ENCODE measurements at regions not wholly inside any gene's neighbourhood (a gene's known extent, or its start where the extent isn't known, plus 50 kb on each side); places are given as distances from the start of the nearest gene placed in this dataset.

DNA sequence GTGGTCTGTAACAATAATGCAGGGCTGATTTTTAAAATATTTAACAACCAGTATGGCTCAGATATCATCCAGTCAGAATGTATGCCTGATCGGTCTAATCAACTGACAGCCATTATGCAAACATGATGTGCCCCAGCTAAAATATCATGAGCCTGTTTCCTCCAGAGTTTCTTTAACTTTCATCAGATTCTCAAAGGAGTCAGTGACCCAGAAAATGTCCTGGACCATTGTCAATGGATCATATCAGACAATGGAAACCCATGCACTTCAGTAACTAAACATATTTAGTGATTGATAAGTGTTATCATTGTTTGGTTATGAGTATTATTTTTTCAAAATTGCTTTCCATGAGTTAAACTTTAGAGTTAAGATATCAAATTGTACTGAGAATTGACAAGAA lies 173.5 kb downstream of the LMBRD1 start:
- no peak for DNase-seq (ENCODE audit: low read depth)
- H3K4me3 ChIP-seq (ENCODE audit: low read depth, low read length): no peak overlapping the region
- TF ChIP-seq, protein P1, sequence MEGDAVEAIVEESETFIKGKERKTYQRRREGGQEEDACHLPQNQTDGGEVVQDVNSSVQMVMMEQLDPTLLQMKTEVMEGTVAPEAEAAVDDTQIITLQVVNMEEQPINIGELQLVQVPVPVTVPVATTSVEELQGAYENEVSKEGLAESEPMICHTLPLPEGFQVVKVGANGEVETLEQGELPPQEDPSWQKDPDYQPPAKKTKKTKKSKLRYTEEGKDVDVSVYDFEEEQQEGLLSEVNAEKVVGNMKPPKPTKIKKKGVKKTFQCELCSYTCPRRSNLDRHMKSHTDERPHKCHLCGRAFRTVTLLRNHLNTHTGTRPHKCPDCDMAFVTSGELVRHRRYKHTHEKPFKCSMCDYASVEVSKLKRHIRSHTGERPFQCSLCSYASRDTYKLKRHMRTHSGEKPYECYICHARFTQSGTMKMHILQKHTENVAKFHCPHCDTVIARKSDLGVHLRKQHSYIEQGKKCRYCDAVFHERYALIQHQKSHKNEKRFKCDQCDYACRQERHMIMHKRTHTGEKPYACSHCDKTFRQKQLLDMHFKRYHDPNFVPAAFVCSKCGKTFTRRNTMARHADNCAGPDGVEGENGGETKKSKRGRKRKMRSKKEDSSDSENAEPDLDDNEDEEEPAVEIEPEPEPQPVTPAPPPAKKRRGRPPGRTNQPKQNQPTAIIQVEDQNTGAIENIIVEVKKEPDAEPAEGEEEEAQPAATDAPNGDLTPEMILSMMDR (conservative IDR thresholded peaks at IDR 0.05; ENCODE audit: low read depth, low read length): no peak

DNA sequence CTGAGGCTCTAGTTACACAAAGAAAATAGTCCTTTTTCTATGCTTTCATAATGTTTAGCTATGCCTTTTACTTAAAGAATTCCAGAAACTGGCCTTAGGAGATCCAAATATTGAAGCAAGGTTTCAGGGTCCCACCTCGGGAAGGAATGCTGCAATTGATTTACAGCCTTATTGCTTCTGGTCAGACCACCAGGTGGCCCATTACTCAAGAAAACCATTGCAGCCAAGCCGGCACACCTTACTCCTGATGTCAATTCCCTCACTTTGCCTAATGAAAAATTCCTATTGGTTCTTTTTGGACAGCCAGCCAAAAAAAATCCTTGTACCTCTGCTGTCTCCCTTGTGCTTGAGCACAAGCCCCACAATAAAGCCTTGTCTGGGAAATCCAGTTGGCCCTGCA lies 173.9 kb downstream of the LMBRD1 start:
- no peak for DNase-seq (ENCODE audit: low read depth)

DNA sequence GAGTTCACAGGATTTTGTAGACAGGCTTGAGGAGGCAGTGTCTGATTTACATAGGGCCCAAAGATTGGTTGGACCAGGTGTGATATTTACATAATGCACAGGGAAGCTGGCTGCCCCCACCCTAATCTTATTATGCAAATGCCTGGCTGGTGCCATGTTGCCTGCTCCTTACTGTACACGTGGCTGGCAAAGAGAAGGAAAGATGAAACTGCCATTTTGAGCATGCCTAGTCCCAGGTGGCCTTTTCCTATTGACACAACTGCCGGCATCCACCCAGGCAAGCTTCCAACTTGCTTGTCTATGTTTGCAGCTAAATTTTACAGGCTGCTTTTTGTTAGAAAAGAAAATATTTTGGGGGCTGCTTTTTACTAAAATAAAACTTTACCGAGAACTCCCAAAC lies 174.6 kb downstream of the LMBRD1 start:
- H3K4me3 ChIP-seq (ENCODE audit: low read depth, low read length): no peak overlapping the region
- TF ChIP-seq, protein P1 (conservative IDR thresholded peaks at IDR 0.05; ENCODE audit: low read depth, low read length): no peak
- no peak for DNase-seq (ENCODE audit: low read depth)

More for the DNA sequence above, 173.9 kb downstream of the LMBRD1 start:
- TF ChIP-seq, protein P1 (conservative IDR thresholded peaks at IDR 0.05; ENCODE audit: low read depth, low read length): no peak
- no peak overlapping the region for H3K4me3 ChIP-seq (ENCODE audit: low read depth, low read length)

DNA sequence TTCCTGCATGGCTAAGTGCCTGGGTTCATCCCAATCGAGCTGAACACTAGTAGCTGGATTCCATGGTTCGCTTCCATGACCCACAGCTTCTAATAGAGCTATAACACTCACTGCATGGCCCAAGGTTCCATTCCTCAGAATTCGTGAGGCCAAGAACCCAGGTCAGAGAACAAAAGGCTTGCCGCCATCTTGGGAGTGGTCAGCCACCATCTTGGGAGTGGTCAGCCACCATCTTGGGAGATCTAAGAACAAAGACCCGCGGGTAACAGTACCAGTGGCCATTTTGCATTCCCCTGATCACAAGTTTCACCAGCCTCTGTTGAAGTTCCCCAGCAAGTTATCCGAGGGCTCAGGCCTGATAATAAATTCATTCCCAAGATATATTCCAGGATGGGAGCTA lies 179.6 kb downstream of the LMBRD1 start:
- TF ChIP-seq, protein P1 (conservative IDR thresholded peaks at IDR 0.05; ENCODE audit: low read depth, low read length): no peak
- H3K4me3 ChIP-seq (ENCODE audit: low read depth, low read length): no peak overlapping the region
- DNase-seq (ENCODE audit: low read depth): no peak

DNA sequence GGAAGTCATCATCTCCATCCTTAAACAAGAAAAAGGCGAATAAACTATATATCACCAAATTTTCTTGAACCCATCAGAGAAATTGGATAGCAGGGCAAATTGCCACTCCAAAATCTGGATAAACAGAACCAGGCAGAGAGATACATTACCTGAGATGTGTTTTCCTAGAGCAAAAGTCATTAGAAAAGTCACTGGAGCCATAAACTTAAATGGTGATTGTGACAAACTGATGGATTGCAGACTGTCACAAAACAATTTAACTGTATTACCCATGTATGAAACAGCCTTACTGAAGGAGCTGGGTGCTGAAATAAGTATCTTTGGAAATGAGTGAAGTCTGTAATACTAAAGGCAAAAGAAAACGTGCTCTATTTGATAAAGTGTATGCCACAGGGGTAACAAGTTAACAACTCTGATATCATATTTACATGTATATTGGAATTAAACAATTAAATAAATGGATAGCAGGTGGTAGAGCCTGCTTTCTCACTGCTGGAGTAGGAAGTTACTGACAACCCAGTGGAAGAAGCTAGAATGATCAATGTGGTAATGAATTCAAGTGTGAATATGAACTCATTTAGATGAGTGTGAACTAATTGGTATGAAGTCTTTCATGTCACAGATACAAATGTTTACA lies 186.9 kb downstream of the LMBRD1 start:
- no peak for DNase-seq (ENCODE audit: low read depth)
- TF ChIP-seq, protein P1 (conservative IDR thresholded peaks at IDR 0.05; ENCODE audit: low read depth, low read length): no peak
- no peak overlapping the region for H3K4me3 ChIP-seq (ENCODE audit: low read depth, low read length)

DNA sequence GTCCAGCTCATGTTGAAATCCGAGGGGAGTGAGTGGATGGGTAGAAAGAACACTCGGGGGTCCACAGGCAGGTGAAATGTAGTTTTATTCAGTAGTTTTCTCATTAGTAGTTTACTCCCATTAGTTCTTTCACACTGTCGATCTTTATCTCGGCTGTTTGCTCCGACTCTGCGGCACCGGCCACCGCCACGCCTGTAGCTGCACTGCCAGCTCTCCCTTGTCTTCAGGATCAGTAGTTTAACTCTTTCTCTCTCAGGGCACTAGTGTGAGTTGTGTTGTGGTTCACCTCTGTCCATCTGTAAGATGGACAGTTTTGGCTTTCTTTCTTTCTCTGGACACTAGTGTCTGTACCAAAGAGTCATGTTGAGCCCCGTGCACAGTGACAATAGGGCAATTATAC lies 195.7 kb downstream of the LMBRD1 start:
- no peak overlapping the region for H3K4me3 ChIP-seq (ENCODE audit: low read depth, low read length)
- DNase-seq (ENCODE audit: low read depth): no peak
- TF ChIP-seq, protein P1 (conservative IDR thresholded peaks at IDR 0.05; ENCODE audit: low read depth, low read length): no peak

DNA sequence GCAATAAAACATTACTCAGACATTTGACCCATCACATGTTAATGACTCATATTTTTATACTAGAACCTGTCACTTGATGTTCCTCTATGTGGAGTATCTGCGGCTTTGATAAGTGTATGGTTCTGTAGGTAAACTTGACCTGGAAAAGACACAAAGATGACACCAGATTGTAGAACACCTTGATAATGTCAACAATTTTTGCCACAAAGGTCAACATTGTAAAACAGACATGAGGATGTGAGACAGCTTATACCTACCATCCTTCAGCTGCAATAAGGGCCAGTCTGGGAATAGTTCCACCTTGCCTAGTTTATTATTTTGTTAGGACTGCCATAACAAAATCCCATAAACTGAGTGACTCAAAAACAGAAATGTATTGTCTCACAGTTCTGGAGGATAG lies 202.4 kb downstream of the LMBRD1 start:
- TF ChIP-seq, protein P1 (conservative IDR thresholded peaks at IDR 0.05; ENCODE audit: low read depth, low read length): no peak
- DNase-seq (ENCODE audit: low read depth): no peak
- no peak overlapping the region for H3K4me3 ChIP-seq (ENCODE audit: low read depth, low read length)

All from choroid plexus epithelial cell (primary cell).